ENCODE measurements at regions not wholly inside any gene's neighbourhood (a gene's known extent, or its start where the extent isn't known, plus 50 kb on each side); places are given as distances from the start of the nearest gene placed in this dataset.
"Not testable (repeated sequence)": the region's sequence is repeated elsewhere in the genome, so short reads cannot be mapped to it uniquely, and the experiment has no call there.

GRCh38 chr9:126077656-126078055 is 249.0 kb upstream of the MVB12B start:
- DNase-seq (ENCODE audit: low read depth, low spot score); in situ Hi-C loops (cut with HindIII; ENCODE audit: low pct_unique_long_range_greater_than_20kb, low sequenced_read_pairs): not testable (repeated sequence)

- no peak for DNase-seq (ENCODE audit: low read depth, low spot score)
- in situ Hi-C loops (cut with HindIII; ENCODE audit: low pct_unique_long_range_greater_than_20kb, low sequenced_read_pairs), result no loop called here
Measured at GRCh38 chr9:126080641-126081040, 246.0 kb upstream of the MVB12B start.

GRCh38 chr9:126081746-126082145 is 244.9 kb upstream of the MVB12B start:
- in situ Hi-C loops (cut with HindIII; ENCODE audit: low pct_unique_long_range_greater_than_20kb, low sequenced_read_pairs), result no loop called here
- DNase-seq (ENCODE audit: low read depth, low spot score), result no peak

GRCh38 chr9:126084008-126084407 is 242.6 kb upstream of the MVB12B start:
- in situ Hi-C loops (cut with HindIII; ENCODE audit: low pct_unique_long_range_greater_than_20kb, low sequenced_read_pairs), result no loop called here
- no peak for DNase-seq (ENCODE audit: low read depth, low spot score)

GRCh38 chr9:126084696-126085095 is 241.9 kb upstream of the MVB12B start:
- no peak for DNase-seq (ENCODE audit: low read depth, low spot score)
- in situ Hi-C loops (cut with HindIII; ENCODE audit: low pct_unique_long_range_greater_than_20kb, low sequenced_read_pairs), result no loop called here

GRCh38 chr9:126085170-126085569 is 241.5 kb upstream of the MVB12B start:
- DNase-seq (ENCODE audit: low read depth, low spot score), result no peak
- in situ Hi-C loops (cut with HindIII; ENCODE audit: low pct_unique_long_range_greater_than_20kb, low sequenced_read_pairs), result no loop called here

GRCh38 chr9:126088336-126088735 is 238.3 kb upstream of the MVB12B start:
- in situ Hi-C loops (cut with HindIII; ENCODE audit: low pct_unique_long_range_greater_than_20kb, low sequenced_read_pairs), result no loop called here
- no peak for DNase-seq (ENCODE audit: low read depth, low spot score)

- in situ Hi-C loops (cut with HindIII; ENCODE audit: low pct_unique_long_range_greater_than_20kb, low sequenced_read_pairs), result no loop called here
- DNase-seq (ENCODE audit: low read depth, low spot score), result no peak
Measured at GRCh38 chr9:126089789-126090188, 236.8 kb upstream of the MVB12B start.

- in situ Hi-C loops (cut with HindIII; ENCODE audit: low pct_unique_long_range_greater_than_20kb, low sequenced_read_pairs), result no loop called here
- DNase-seq (ENCODE audit: low read depth, low spot score), result peak; percentile 41
Measured at GRCh38 chr9:126093771-126094170, 232.9 kb upstream of the MVB12B start.

GRCh38 chr9:126095546-126096190 is 231.0 kb upstream of the MVB12B start:
- no peak for DNase-seq (ENCODE audit: low read depth, low spot score)
- in situ Hi-C loops (cut with HindIII; ENCODE audit: low pct_unique_long_range_greater_than_20kb, low sequenced_read_pairs), result no loop called here

GRCh38 chr9:126096340-126096739 is 230.3 kb upstream of the MVB12B start:
- in situ Hi-C loops (cut with HindIII; ENCODE audit: low pct_unique_long_range_greater_than_20kb, low sequenced_read_pairs), result no loop called here
- DNase-seq (ENCODE audit: low read depth, low spot score), result no peak

- in situ Hi-C loops (cut with HindIII; ENCODE audit: low pct_unique_long_range_greater_than_20kb, low sequenced_read_pairs), result no loop called here
- no peak for DNase-seq (ENCODE audit: low read depth, low spot score)
Measured at GRCh38 chr9:126097679-126098078, 228.9 kb upstream of the MVB12B start.

GRCh38 chr9:126106404-126106803 is 220.2 kb upstream of the MVB12B start:
- in situ Hi-C loops (cut with HindIII; ENCODE audit: low pct_unique_long_range_greater_than_20kb, low sequenced_read_pairs), result no loop called here
- no peak for DNase-seq (ENCODE audit: low read depth, low spot score)

GRCh38 chr9:126107693-126108092 is 218.9 kb upstream of the MVB12B start:
- DNase-seq (ENCODE audit: low read depth, low spot score), result no peak
- in situ Hi-C loops (cut with HindIII; ENCODE audit: low pct_unique_long_range_greater_than_20kb, low sequenced_read_pairs), result no loop called here

- no peak for DNase-seq (ENCODE audit: low read depth, low spot score)
- in situ Hi-C loops (cut with HindIII; ENCODE audit: low pct_unique_long_range_greater_than_20kb, low sequenced_read_pairs), result no loop called here
Measured at GRCh38 chr9:126108240-126108639, 218.4 kb upstream of the MVB12B start.

- in situ Hi-C loops (cut with HindIII; ENCODE audit: low pct_unique_long_range_greater_than_20kb, low sequenced_read_pairs), result no loop called here
- no peak for DNase-seq (ENCODE audit: low read depth, low spot score)
Measured at GRCh38 chr9:126109575-126109974, 217.1 kb upstream of the MVB12B start.

- in situ Hi-C loops (cut with HindIII; ENCODE audit: low pct_unique_long_range_greater_than_20kb, low sequenced_read_pairs), result no loop called here
- DNase-seq (ENCODE audit: low read depth, low spot score), result no peak
Measured at GRCh38 chr9:126111556-126111955, 215.1 kb upstream of the MVB12B start.

- no peak for DNase-seq (ENCODE audit: low read depth, low spot score)
- in situ Hi-C loops (cut with HindIII; ENCODE audit: low pct_unique_long_range_greater_than_20kb, low sequenced_read_pairs), result no loop called here
Measured at GRCh38 chr9:126112135-126112720, 214.4 kb upstream of the MVB12B start.

- DNase-seq (ENCODE audit: low read depth, low spot score), result no peak
- in situ Hi-C loops (cut with HindIII; ENCODE audit: low pct_unique_long_range_greater_than_20kb, low sequenced_read_pairs), result no loop called here
Measured at GRCh38 chr9:126113176-126113575, 213.5 kb upstream of the MVB12B start.

Data from SK-MEL-5 (cell line).